Panc1 (cell line): ENCODE measurements at regions not wholly inside any gene's neighbourhood (a gene's known extent, or its start where the extent isn't known, plus 50 kb on each side); places are given as distances from the start of the nearest gene placed in this dataset.

Experiments
- ATAC-seq: fragments of 200-7000 bp; cut with Tn5 transposase; 2 replicates; pipeline ENCODE4 v1.9.1; 2020; ENCODE audit warnings: mild to moderate bottlenecking, moderate library complexity
- BruUV-seq: library from RNA; stranded (reverse); fragments of 400-500 nt; replicated peaks from 2 replicates; lab custom pipeline; 2021; lab: Mats Ljungman, UMichigan
- CTCF ChIA-PET: fragments of 300-600 bp; sonication (Branson Sonifier 250); formaldehyde crosslinking; loops from one replicate; lab custom pipeline; 2022; ENCODE audit warnings: antibody characterized with exemption; lab: Charles Lee
- POLR2A ChIA-PET: fragments of 300-600 bp; sonication (Branson Sonifier 250); formaldehyde crosslinking; loops from one replicate; lab custom pipeline; 2022; ENCODE audit warnings: antibody characterized with exemption; lab: Charles Lee
- DNase-seq: peaks from one replicate; pipeline ENCODE4 v3.0.0-alpha.2; 2010; ENCODE audit warnings: low read depth, low spot score
- H3K27ac ChIP-seq: 2 replicates; pipeline ENCODE4 v1.5.1; 2011; ENCODE audit warnings: mild to moderate bottlenecking, low read length, inconsistent platforms
- H3K27me3 ChIP-seq: fragments of 200-500 bp; sonication (Bioruptor generic); 2 replicates; pipeline ENCODE4 v1.6.0; 2014; ENCODE audit warnings: low read length, inconsistent platforms; ENCODE audit not compliant: control insufficient read depth, insufficient read depth
- H3K36me3 ChIP-seq: fragments of 200-500 bp; sonication (Bioruptor generic); 2 replicates; pipeline ENCODE4 v1.5.1; 2014; ENCODE audit warnings: inconsistent platforms, mild to moderate bottlenecking, low read length, moderate library complexity; ENCODE audit not compliant: control insufficient read depth, insufficient read depth
- H3K4me1 ChIP-seq: 2 replicates; pipeline ENCODE4 v1.5.1; 2011; ENCODE audit warnings: inconsistent platforms, mild to moderate bottlenecking, low read length, moderate library complexity; ENCODE audit not compliant: control insufficient read depth, insufficient read depth
- H3K4me3 ChIP-seq, 2 experiments: 2 replicates each; pipeline ENCODE4 v1.5.1; 2011 to 2012; ENCODE audit warnings: low read depth in 2 of 2, low read length in 2 of 2, mild to moderate bottlenecking in 2 of 2, inconsistent platforms in 1 of 2, moderate library complexity in 1 of 2
- H3K9me3 ChIP-seq: fragments of 200-500 bp; sonication (Bioruptor generic); 2 replicates; pipeline ENCODE4 v1.5.1; 2014; ENCODE audit warnings: low read depth, mild to moderate bottlenecking, inconsistent platforms, low read length, moderate library complexity; ENCODE audit not compliant: control insufficient read depth, insufficient read depth
- CTCF ChIP-seq: fragments of 450-650 bp; IDR thresholded peaks from 2 replicates; pipeline ENCODE4 v1.5.1; 2017; ENCODE audit warnings: mild to moderate bottlenecking
- POLR2AphosphoS5 ChIP-seq: IDR thresholded peaks from 2 replicates; pipeline ENCODE4 v1.6.1; 2012; ENCODE audit warnings: mild to moderate bottlenecking, low read depth, low read length, moderate library complexity
- REST ChIP-seq, 2 experiments: IDR thresholded peaks; 2 replicates each; pipeline ENCODE4 v1.6.1; 2011 to 2012; ENCODE audit warnings: low read depth in 2 of 2, control low read depth in 1 of 2, low read length in 1 of 2, mild to moderate bottlenecking in 1 of 2, moderate library complexity in 1 of 2; ENCODE audit not compliant: insufficient read depth in 1 of 2
- SIN3A ChIP-seq: IDR thresholded peaks from 2 replicates; pipeline ENCODE4 v1.6.1; 2012; ENCODE audit warnings: low read depth, mild to moderate bottlenecking, low read length, moderate library complexity, borderline replicate concordance; ENCODE audit not compliant: insufficient read depth
- TCF7L2 ChIP-seq: IDR thresholded peaks from 2 replicates; pipeline ENCODE4 v1.6.1; 2011; ENCODE audit warnings: mild to moderate bottlenecking, low read depth, low read length, inconsistent platforms
- in situ Hi-C: cut with HindIII; loops from 2 replicates; pipeline ENCODE4 v1.10.0; 2016; ENCODE audit warnings: low sequenced_read_pairs, low pct_unique_long_range_greater_than_20kb
- intact Hi-C: fragments of 100-400 bp; cut with micrococcal nuclease; formaldehyde crosslinking; loops from one replicate; pipeline ENCODE4 v1.10.0; 2022; ENCODE audit not compliant: unreplicated experiment

GRCh38 chr10:8794860-8795259, 740.4 kb downstream of the GATA3 start:
- BruUV-seq, result no TSS peak
- intact Hi-C loops, result no loop called here
- ChIA-PET POLR2A (no interaction called here), CTCF (no interaction called here)
- DNase-seq, result no peak
- H3K36me3 ChIP-seq, result no peaks in the 10 kb centered on the region
- H3K27ac ChIP-seq, result no peak overlapping the region
- no peak overlapping the region for H3K4me3 ChIP-seq
- TF ChIP-seq SIN3A (no peak), CTCF (no peak), POLR2AphosphoS5 (no peak), TCF7L2 (no peak), REST (IDR thresholded peaks at IDR 0.05; ENCODE audit: insufficient read depth in 1 of 2, low read depth in 2 of 2, low read length in 1 of 2) (no peak)
- no peaks in the 10 kb centered on the region for H3K27me3 ChIP-seq
- ATAC-seq, result no peak
- in situ Hi-C loops, result no loop called here
- H3K4me1 ChIP-seq, result no peaks in the 10 kb centered on the region
- H3K9me3 ChIP-seq, result no peaks in the 10 kb centered on the region

- Histone ChIP-seq H3K27me3 (no peaks in the 10 kb centered on the region), H3K4me1 (no peaks in the 10 kb centered on the region), H3K9me3 (no peaks in the 10 kb centered on the region), H3K27ac (no peak overlapping the region), H3K36me3 (no peaks in the 10 kb centered on the region), H3K4me3 (no peak overlapping the region)
- no peak for DNase-seq
- ATAC-seq, result no peak
- ChIA-PET POLR2A (no interaction called here), CTCF (no interaction called here)
- intact Hi-C loops (no loop called here), in situ Hi-C loops (no loop called here)
- TF ChIP-seq REST (IDR thresholded peaks at IDR 0.05; ENCODE audit: insufficient read depth in 1 of 2, low read depth in 2 of 2, low read length in 1 of 2) (no peak), TCF7L2 (no peak), POLR2AphosphoS5 (no peak), SIN3A (no peak), CTCF (no peak)
- BruUV-seq, result no TSS peak
Observed at GRCh38 chr10:8800426-8800825, 745.9 kb downstream of the GATA3 start.
